Glutamatergic neuron (in vitro differentiated cells): ENCODE measurements at regions not wholly inside any gene's neighbourhood (a gene's known extent, or its start where the extent isn't known, plus 50 kb on each side); places are given as distances from the start of the nearest gene placed in this dataset.

Experiments
- DNase-seq: peaks from one replicate; pipeline ENCODE4 v3.0.0; 2022
- H3K27ac Mint-ChIP-seq: one replicate; pipeline ENCODE4 v1.8.0; 2020; ENCODE audit warnings: mild to moderate bottlenecking, mixed read lengths, inconsistent platforms; ENCODE audit not compliant: unreplicated experiment
- H3K27me3 Mint-ChIP-seq: one replicate; pipeline ENCODE4 v1.8.0; 2020; ENCODE audit warnings: mild to moderate bottlenecking, moderate library complexity, mixed read lengths, inconsistent platforms; ENCODE audit not compliant: unreplicated experiment
- H3K36me3 Mint-ChIP-seq: one replicate; pipeline ENCODE4 v1.8.0; 2020; ENCODE audit warnings: mild to moderate bottlenecking, mixed read lengths, inconsistent platforms; ENCODE audit not compliant: unreplicated experiment
- H3K4me1 Mint-ChIP-seq: one replicate; pipeline ENCODE4 v1.8.0; 2020; ENCODE audit warnings: mild to moderate bottlenecking, low read depth, mixed read lengths, inconsistent platforms; ENCODE audit not compliant: unreplicated experiment
- H3K4me3 Mint-ChIP-seq: one replicate; pipeline ENCODE4 v1.8.0; 2020; ENCODE audit warnings: mild to moderate bottlenecking, mixed read lengths, inconsistent platforms; ENCODE audit not compliant: unreplicated experiment
- H3K9me3 Mint-ChIP-seq: one replicate; pipeline ENCODE4 v1.8.0; 2020; ENCODE audit warnings: mild to moderate bottlenecking, moderate library complexity, mixed read lengths, inconsistent platforms; ENCODE audit not compliant: unreplicated experiment
- CTCF ChIP-seq: fragments of 200-600 bp; sonication (generic); IDR thresholded peaks from one replicate; pipeline ENCODE4 v1.5.0; 2021; ENCODE audit not compliant: partially characterized antibody, unreplicated experiment

GRCh38 chr10:4688168-4688567 is 137.8 kb upstream of the AKR1E2 start:
- peaks cover 10% of the 10 kb centered on the region for H3K4me1 Mint-ChIP-seq
- H3K36me3 Mint-ChIP-seq, result no peaks in the 10 kb centered on the region
- no peak for TF ChIP-seq CTCF
- no peak overlapping the region for H3K4me3 Mint-ChIP-seq
- DNase-seq, result no peak
- peaks cover 2% of the 10 kb centered on the region for H3K27me3 Mint-ChIP-seq
- H3K9me3 Mint-ChIP-seq, result peaks cover 4% of the 10 kb centered on the region
- H3K27ac Mint-ChIP-seq, result no peak overlapping the region

- Mint-ChIP-seq H3K27ac (no peak overlapping the region), H3K9me3 (peaks cover 4% of the 10 kb centered on the region)
These were observed 138.6 kb upstream of the AKR1E2 start for GRCh38 chr10:4687397-4687796.

GRCh38 chr10:4686644-4686996 is 139.4 kb upstream of the AKR1E2 start:
- Mint-ChIP-seq H3K9me3 (peaks cover 4% of the 10 kb centered on the region), H3K27me3 (peaks cover 2% of the 10 kb centered on the region), H3K27ac (no peak overlapping the region), H3K36me3 (no peaks in the 10 kb centered on the region), H3K4me1 (peaks cover 7% of the 10 kb centered on the region), H3K4me3 (no peak overlapping the region)
- DNase-seq, result no peak
- no peak for TF ChIP-seq CTCF

More at GRCh38 chr10:4687397-4687796, 138.6 kb upstream of the AKR1E2 start:
- H3K36me3 Mint-ChIP-seq, result no peaks in the 10 kb centered on the region
- TF ChIP-seq CTCF, result no peak
- H3K4me3 Mint-ChIP-seq, result no peak overlapping the region
- H3K27me3 Mint-ChIP-seq, result peaks cover 2% of the 10 kb centered on the region
- DNase-seq, result no peak
- peaks cover 10% of the 10 kb centered on the region for H3K4me1 Mint-ChIP-seq

- H3K4me3 Mint-ChIP-seq, result no peak overlapping the region
- H3K9me3 Mint-ChIP-seq, result no peaks in the 10 kb centered on the region
- peaks cover 2% of the 10 kb centered on the region for H3K4me1 Mint-ChIP-seq
- no peaks in the 10 kb centered on the region for H3K36me3 Mint-ChIP-seq
- TF ChIP-seq CTCF, result no peak
- H3K27ac Mint-ChIP-seq, result no peak overlapping the region
- no peaks in the 10 kb centered on the region for H3K27me3 Mint-ChIP-seq
- DNase-seq, result no peak
These were observed 139.9 kb upstream of the AKR1E2 start for GRCh38 chr10:4685904-4686643.

GRCh38 chr10:4685491-4685890 is 140.5 kb upstream of the AKR1E2 start:
- Mint-ChIP-seq H3K9me3 (no peaks in the 10 kb centered on the region), H3K27ac (no peak overlapping the region), H3K4me3 (no peak overlapping the region), H3K27me3 (no peaks in the 10 kb centered on the region), H3K36me3 (no peaks in the 10 kb centered on the region), H3K4me1 (peaks cover 2% of the 10 kb centered on the region)
- no peak for DNase-seq
- TF ChIP-seq CTCF, result no peak
